Neural progenitor cell (in vitro differentiated cells): ENCODE measurements at regions not wholly inside any gene's neighbourhood (a gene's known extent, or its start where the extent isn't known, plus 50 kb on each side); places are given as distances from the start of the nearest gene placed in this dataset.

Experiments used
- EZH2 ChIP-seq: fragments of 200-600 bp; sonication (generic); IDR thresholded peaks from 2 replicates; pipeline ENCODE4 v1.6.1; 2017; ENCODE audit warnings: antibody characterized with exemption, mild to moderate bottlenecking, moderate library complexity
- TF ChIP-seq, protein P1 (sequence below): fragments of 200-600 bp; sonication (generic); IDR thresholded peaks from 2 replicates; pipeline ENCODE4 v1.5.1; 2017; ENCODE audit warnings: antibody characterized with exemption, mild to moderate bottlenecking

DNA sequence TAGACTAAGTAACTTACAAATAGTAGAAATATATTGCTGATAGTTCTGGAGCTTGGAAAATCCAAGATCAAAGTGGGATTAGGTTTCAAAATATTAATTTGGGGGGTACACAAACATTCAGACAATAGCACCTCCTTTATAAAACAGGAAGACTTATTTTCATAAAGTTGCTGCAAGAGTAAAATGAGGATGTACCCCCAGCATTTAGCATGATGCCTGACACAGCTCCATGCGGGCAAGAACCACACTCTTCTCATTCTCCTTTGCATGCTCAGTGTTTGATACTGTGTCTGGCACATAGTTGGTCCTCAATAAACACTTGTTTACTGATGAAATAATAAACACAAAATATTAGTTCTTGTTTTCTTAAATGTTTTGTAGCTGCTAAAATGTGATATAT, 332.9 kb downstream of the TFAP2A start:
- TF ChIP-seq, protein P1, sequence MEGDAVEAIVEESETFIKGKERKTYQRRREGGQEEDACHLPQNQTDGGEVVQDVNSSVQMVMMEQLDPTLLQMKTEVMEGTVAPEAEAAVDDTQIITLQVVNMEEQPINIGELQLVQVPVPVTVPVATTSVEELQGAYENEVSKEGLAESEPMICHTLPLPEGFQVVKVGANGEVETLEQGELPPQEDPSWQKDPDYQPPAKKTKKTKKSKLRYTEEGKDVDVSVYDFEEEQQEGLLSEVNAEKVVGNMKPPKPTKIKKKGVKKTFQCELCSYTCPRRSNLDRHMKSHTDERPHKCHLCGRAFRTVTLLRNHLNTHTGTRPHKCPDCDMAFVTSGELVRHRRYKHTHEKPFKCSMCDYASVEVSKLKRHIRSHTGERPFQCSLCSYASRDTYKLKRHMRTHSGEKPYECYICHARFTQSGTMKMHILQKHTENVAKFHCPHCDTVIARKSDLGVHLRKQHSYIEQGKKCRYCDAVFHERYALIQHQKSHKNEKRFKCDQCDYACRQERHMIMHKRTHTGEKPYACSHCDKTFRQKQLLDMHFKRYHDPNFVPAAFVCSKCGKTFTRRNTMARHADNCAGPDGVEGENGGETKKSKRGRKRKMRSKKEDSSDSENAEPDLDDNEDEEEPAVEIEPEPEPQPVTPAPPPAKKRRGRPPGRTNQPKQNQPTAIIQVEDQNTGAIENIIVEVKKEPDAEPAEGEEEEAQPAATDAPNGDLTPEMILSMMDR: no peak
- TF ChIP-seq EZH2: no peak
